Endothelial cell (in vitro differentiated cells): ENCODE measurements at regions not wholly inside any gene's neighbourhood (a gene's known extent, or its start where the extent isn't known, plus 50 kb on each side); places are given as distances from the start of the nearest gene placed in this dataset.

Experiments
- DNase-seq: peaks from one replicate; pipeline ENCODE4 v3.0.0; 2021; ENCODE audit warnings: low spot score
- H3K27ac Mint-ChIP-seq: one replicate; pipeline ENCODE4 v1.8.0; 2021; ENCODE audit warnings: mixed read lengths, inconsistent platforms; ENCODE audit not compliant: unreplicated experiment
- H3K27me3 Mint-ChIP-seq: one replicate; pipeline ENCODE4 v1.8.0; 2021; ENCODE audit warnings: mild to moderate bottlenecking, moderate library complexity, mixed read lengths, inconsistent platforms; ENCODE audit not compliant: unreplicated experiment
- H3K36me3 Mint-ChIP-seq: one replicate; pipeline ENCODE4 v1.8.0; 2021; ENCODE audit warnings: mild to moderate bottlenecking, low read depth, mixed read lengths, inconsistent platforms; ENCODE audit not compliant: unreplicated experiment
- H3K4me1 Mint-ChIP-seq: one replicate; pipeline ENCODE4 v1.8.0; 2021; ENCODE audit warnings: mild to moderate bottlenecking, mixed read lengths, inconsistent platforms; ENCODE audit not compliant: unreplicated experiment
- H3K4me3 Mint-ChIP-seq: one replicate; pipeline ENCODE4 v1.8.0; 2021; ENCODE audit warnings: mild to moderate bottlenecking, mixed read lengths, inconsistent platforms; ENCODE audit not compliant: unreplicated experiment
- H3K9me3 Mint-ChIP-seq: one replicate; pipeline ENCODE4 v1.8.0; 2021; ENCODE audit warnings: mixed read lengths, inconsistent platforms; ENCODE audit not compliant: unreplicated experiment
- TF ChIP-seq, protein P1 (sequence below): fragments of 200-600 bp; sonication (generic); IDR thresholded peaks from one replicate; pipeline ENCODE4 v1.5.0; 2021; ENCODE audit warnings: antibody characterized with exemption; ENCODE audit not compliant: unreplicated experiment

- DNase-seq = no peak
- Mint-ChIP-seq H3K4me1 (no peaks in the 10 kb centered on the region), H3K27me3 (no peaks in the 10 kb centered on the region), H3K4me3 (no peak overlapping the region), H3K9me3 (no peaks in the 10 kb centered on the region), H3K27ac (no peak overlapping the region), H3K36me3 (no peaks in the 10 kb centered on the region)
- TF ChIP-seq, protein P1, sequence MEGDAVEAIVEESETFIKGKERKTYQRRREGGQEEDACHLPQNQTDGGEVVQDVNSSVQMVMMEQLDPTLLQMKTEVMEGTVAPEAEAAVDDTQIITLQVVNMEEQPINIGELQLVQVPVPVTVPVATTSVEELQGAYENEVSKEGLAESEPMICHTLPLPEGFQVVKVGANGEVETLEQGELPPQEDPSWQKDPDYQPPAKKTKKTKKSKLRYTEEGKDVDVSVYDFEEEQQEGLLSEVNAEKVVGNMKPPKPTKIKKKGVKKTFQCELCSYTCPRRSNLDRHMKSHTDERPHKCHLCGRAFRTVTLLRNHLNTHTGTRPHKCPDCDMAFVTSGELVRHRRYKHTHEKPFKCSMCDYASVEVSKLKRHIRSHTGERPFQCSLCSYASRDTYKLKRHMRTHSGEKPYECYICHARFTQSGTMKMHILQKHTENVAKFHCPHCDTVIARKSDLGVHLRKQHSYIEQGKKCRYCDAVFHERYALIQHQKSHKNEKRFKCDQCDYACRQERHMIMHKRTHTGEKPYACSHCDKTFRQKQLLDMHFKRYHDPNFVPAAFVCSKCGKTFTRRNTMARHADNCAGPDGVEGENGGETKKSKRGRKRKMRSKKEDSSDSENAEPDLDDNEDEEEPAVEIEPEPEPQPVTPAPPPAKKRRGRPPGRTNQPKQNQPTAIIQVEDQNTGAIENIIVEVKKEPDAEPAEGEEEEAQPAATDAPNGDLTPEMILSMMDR = no peak
Observed at GRCh38 chr5:24141046-24141445, 503.7 kb downstream of the CDH10 start.

DNA sequence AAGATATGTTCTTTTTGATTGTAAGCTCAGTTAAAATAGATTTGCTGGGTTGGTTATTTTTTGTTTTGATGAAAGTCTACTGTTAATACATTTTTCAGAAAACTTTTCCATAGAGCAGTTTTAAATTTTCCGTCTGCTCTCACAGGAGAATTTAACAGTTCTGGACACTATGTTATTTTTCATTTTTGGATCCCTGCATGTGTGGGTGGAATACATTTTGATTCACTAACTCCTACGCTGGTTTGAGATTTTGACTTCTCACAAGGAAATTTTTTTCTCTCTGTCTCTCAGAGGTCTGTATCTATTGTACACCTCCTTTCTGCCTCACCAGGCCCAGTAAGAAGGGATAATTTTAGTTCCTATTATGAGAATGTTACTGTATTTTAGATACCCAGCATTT lies 502.4 kb downstream of the CDH10 start:
- Mint-ChIP-seq H3K9me3 (no peaks in the 10 kb centered on the region), H3K4me1 (no peaks in the 10 kb centered on the region), H3K27me3 (no peaks in the 10 kb centered on the region), H3K27ac (no peak overlapping the region), H3K36me3 (no peaks in the 10 kb centered on the region), H3K4me3 (no peak overlapping the region)
- TF ChIP-seq, protein P1 = no peak
- no peak for DNase-seq

DNA sequence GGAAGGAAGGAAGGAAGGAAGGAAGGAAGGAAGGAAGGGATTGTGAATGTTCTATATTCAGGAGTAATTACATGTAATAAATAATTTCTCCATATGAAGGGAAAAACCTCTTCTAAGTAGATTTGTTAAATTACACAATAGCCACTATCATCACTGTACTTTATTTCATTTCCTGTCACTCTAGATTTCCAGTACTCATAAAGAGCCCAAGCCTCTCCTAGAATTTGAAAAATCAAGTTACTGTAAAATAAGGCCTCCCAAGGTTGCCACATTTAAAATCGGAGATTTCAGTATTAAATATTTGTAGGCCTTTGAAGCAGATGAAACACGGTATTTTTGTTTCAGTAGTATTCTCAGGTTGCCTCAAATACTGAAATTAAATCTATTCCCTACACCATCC lies 499.0 kb downstream of the CDH10 start:
- H3K36me3 Mint-ChIP-seq = no peaks in the 10 kb centered on the region
- no peak for DNase-seq
- H3K4me1 Mint-ChIP-seq = no peaks in the 10 kb centered on the region
- no peak overlapping the region for H3K4me3 Mint-ChIP-seq
- H3K27me3 Mint-ChIP-seq = no peaks in the 10 kb centered on the region
- no peak overlapping the region for H3K27ac Mint-ChIP-seq
- TF ChIP-seq, protein P1 = no peak
- H3K9me3 Mint-ChIP-seq = no peaks in the 10 kb centered on the region

GRCh38 chr5:24161559-24161958 lies 483.2 kb downstream of the CDH10 start:
- H3K9me3 Mint-ChIP-seq = no peaks in the 10 kb centered on the region
- no peak for DNase-seq
- H3K27ac Mint-ChIP-seq = no peak overlapping the region
- H3K36me3 Mint-ChIP-seq = no peaks in the 10 kb centered on the region
- peaks cover 2% of the 10 kb centered on the region for H3K27me3 Mint-ChIP-seq
- H3K4me1 Mint-ChIP-seq = no peaks in the 10 kb centered on the region
- TF ChIP-seq, protein P1 = no peak
- H3K4me3 Mint-ChIP-seq = no peak overlapping the region

DNA sequence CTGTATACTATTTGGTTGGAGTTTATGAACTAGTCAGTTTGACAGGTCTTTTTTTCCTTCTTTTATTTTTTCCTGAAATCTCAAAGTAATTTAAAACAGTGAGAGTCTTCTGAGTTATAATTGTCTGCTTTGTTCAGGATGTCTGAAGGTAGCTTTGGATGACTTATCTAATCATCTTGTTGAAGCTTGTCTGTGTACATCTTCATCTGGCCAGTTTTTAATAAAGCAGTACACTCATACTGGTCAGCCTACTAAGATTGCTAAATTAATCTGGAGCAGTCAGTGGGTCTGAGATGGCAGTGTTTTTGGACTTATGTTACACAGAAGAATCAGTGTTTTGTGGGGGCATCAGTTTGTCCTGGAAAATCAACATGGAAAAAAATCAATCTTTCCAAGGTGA lies 482.4 kb downstream of the CDH10 start:
- Mint-ChIP-seq H3K27me3 (peaks cover 2% of the 10 kb centered on the region), H3K27ac (no peak overlapping the region), H3K36me3 (no peaks in the 10 kb centered on the region), H3K4me1 (no peaks in the 10 kb centered on the region), H3K9me3 (no peaks in the 10 kb centered on the region), H3K4me3 (no peak overlapping the region)
- no peak for DNase-seq
- TF ChIP-seq, protein P1 = no peak
